SK-N-SH treated with all-trans-retinoic acid at 6 μM for 48 hours (cell line): ENCODE measurements at regions not wholly inside any gene's neighbourhood (a gene's known extent, or its start where the extent isn't known, plus 50 kb on each side); places are given as distances from the start of the nearest gene placed in this dataset.

Source experiments
- ATAC-seq: fragments of 200-7000 bp; cut with Tn5 transposase; 3 replicates; pipeline ENCODE4 v1.9.1; 2020; ENCODE audit warnings: mild to moderate bottlenecking, moderate library complexity
- ARNTL ChIP-seq: fragments of 450-650 bp; formaldehyde crosslinking; IDR thresholded peaks from 2 replicates; pipeline ENCODE4 v1.5.0; 2020; ENCODE audit warnings: low read depth, mild to moderate bottlenecking, moderate library complexity, borderline replicate concordance
- BACH2 ChIP-seq: fragments of 250-450 bp; sonication (Bioruptor Pico); IDR thresholded peaks from 2 replicates; pipeline ENCODE4 v1.9.0; 2021; ENCODE audit warnings: mild to moderate bottlenecking, borderline replicate concordance
- CSDC2 ChIP-seq: fragments of 250-450 bp; sonication (Bioruptor Pico); IDR thresholded peaks from 2 replicates; pipeline ENCODE4 v1.5.0; 2020; ENCODE audit warnings: mild to moderate bottlenecking, moderate library complexity
- ESRRG ChIP-seq: fragments of 250-450 bp; sonication (Bioruptor Pico); IDR thresholded peaks from 2 replicates; pipeline ENCODE4 v1.6.1; 2021; ENCODE audit warnings: mild to moderate bottlenecking
- GLIS3 ChIP-seq: fragments of 250-450 bp; sonication (Bioruptor Pico); IDR thresholded peaks from 2 replicates; pipeline ENCODE4 v1.5.0; 2020; ENCODE audit warnings: mild to moderate bottlenecking, moderate library complexity
- ISL1 ChIP-seq: fragments of 250-450 bp; sonication (Bioruptor Pico); IDR thresholded peaks from 2 replicates; pipeline ENCODE4 v2.1.2; 2022; ENCODE audit warnings: mild to moderate bottlenecking, moderate library complexity
- OSR1 ChIP-seq: fragments of 250-450 bp; sonication (Bioruptor Pico); IDR thresholded peaks from 2 replicates; pipeline ENCODE4 v1.8.0; 2022; ENCODE audit warnings: moderate library complexity, mild to moderate bottlenecking, inconsistent platforms
- PPARA ChIP-seq: fragments of 250-450 bp; sonication (Bioruptor Pico); IDR thresholded peaks from 2 replicates; pipeline ENCODE4 v1.5.0; 2020; ENCODE audit warnings: mild to moderate bottlenecking, borderline replicate concordance
- RARB ChIP-seq: fragments of 250-450 bp; sonication (Bioruptor Pico); IDR thresholded peaks from 2 replicates; pipeline ENCODE4 v1.8.0; 2021; ENCODE audit warnings: mild to moderate bottlenecking, moderate library complexity
- SNAI2 ChIP-seq: fragments of 250-450 bp; sonication (Bioruptor Pico); IDR thresholded peaks from 2 replicates; pipeline ENCODE4 v1.5.0; 2020; ENCODE audit warnings: mild to moderate bottlenecking, moderate library complexity
- TCF4 ChIP-seq: fragments of 250-450 bp; sonication (Bioruptor Pico); IDR thresholded peaks from 2 replicates; pipeline ENCODE4 v1.8.0; 2021; ENCODE audit warnings: mild to moderate bottlenecking, moderate library complexity, borderline replicate concordance
- TOX ChIP-seq: fragments of 250-450 bp; sonication (Bioruptor Pico); IDR thresholded peaks from 2 replicates; pipeline ENCODE4 v1.8.0; 2021; ENCODE audit warnings: mild to moderate bottlenecking, moderate library complexity, borderline replicate concordance
- ZC3H10 ChIP-seq: fragments of 250-450 bp; sonication (Bioruptor Pico); IDR thresholded peaks from 2 replicates; pipeline ENCODE4 v1.5.1; 2021; ENCODE audit warnings: mild to moderate bottlenecking, moderate library complexity
- ZFP3 ChIP-seq: fragments of 250-450 bp; sonication (Bioruptor Pico); IDR thresholded peaks from 2 replicates; pipeline ENCODE4 v1.5.0; 2020; ENCODE audit warnings: mild to moderate bottlenecking, moderate library complexity
- ZFP30 ChIP-seq: fragments of 450-650 bp; formaldehyde crosslinking; IDR thresholded peaks from 2 replicates; pipeline ENCODE4 v1.5.0; 2022; ENCODE audit warnings: mild to moderate bottlenecking, moderate library complexity
- ZNF565 ChIP-seq: fragments of 450-650 bp; formaldehyde crosslinking; conservative IDR thresholded peaks from 2 replicates; pipeline ENCODE4 v1.5.0; 2020; ENCODE audit warnings: low read depth, mild to moderate bottlenecking, moderate library complexity
- ZNF70 ChIP-seq: fragments of 450-650 bp; formaldehyde crosslinking; IDR thresholded peaks from 2 replicates; pipeline ENCODE4 v1.5.0; 2020; ENCODE audit warnings: mild to moderate bottlenecking, moderate library complexity
- ZNF8 ChIP-seq: fragments of 450-650 bp; formaldehyde crosslinking; IDR thresholded peaks from 2 replicates; pipeline ENCODE4 v1.5.0; 2020; ENCODE audit warnings: mild to moderate bottlenecking, moderate library complexity
- TF ChIP-seq, protein P1 (sequence below): fragments of 250-450 bp; sonication (Bioruptor Pico); IDR thresholded peaks from 2 replicates; pipeline ENCODE4 v1.5.1; 2020; ENCODE audit warnings: low read depth, mild to moderate bottlenecking, moderate library complexity
- TF ChIP-seq, protein P2 (sequence below): fragments of 250-450 bp; sonication (Bioruptor Pico); IDR thresholded peaks from 2 replicates; pipeline ENCODE4 v1.8.0; 2020; ENCODE audit warnings: mild to moderate bottlenecking, moderate library complexity, borderline replicate concordance
- TF ChIP-seq, protein P3 (sequence below): fragments of 250-450 bp; sonication (Bioruptor Pico); IDR thresholded peaks from 2 replicates; pipeline ENCODE4 v1.5.1; 2021; ENCODE audit warnings: mild to moderate bottlenecking, moderate library complexity
- TF ChIP-seq, protein P4 (sequence below): fragments of 250-450 bp; sonication (Bioruptor Pico); IDR thresholded peaks from 2 replicates; pipeline ENCODE4 v1.5.0; 2020; ENCODE audit warnings: mild to moderate bottlenecking, moderate library complexity
- TF ChIP-seq, protein P5 (sequence below): fragments of 250-450 bp; sonication (Bioruptor Pico); IDR thresholded peaks from 2 replicates; pipeline ENCODE4 v1.8.0; 2021; ENCODE audit warnings: low read depth, mild to moderate bottlenecking, moderate library complexity, borderline replicate concordance

DNA sequence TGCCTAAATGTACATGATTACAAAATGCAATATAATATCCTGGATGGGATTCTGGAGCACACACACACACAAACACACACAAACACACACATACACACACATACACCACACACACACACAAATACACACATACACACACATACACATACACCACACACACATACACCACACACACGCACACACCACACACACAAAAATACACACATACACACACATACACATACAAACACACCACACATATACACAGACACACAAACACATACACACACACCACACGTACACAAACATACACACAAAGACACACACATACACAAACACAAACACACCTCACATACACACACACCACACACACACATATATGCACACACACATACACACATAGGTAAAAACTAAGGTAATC is 134.6 kb upstream of the SYNDIG1 start:
- no peak for ATAC-seq
- TF ChIP-seq CSDC2 (CRISPR knock-in tag) (no peak), ESRRG (CRISPR knock-in tag) (no peak)
- TF ChIP-seq, protein P1, sequence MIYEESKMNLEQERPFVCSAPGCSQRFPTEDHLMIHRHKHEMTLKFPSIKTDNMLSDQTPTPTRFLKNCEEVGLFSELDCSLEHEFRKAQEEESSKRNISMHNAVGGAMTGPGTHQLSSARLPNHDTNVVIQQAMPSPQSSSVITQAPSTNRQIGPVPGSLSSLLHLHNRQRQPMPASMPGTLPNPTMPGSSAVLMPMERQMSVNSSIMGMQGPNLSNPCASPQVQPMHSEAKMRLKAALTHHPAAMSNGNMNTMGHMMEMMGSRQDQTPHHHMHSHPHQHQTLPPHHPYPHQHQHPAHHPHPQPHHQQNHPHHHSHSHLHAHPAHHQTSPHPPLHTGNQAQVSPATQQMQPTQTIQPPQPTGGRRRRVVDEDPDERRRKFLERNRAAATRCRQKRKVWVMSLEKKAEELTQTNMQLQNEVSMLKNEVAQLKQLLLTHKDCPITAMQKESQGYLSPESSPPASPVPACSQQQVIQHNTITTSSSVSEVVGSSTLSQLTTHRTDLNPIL (CRISPR knock-in tag): no peak

DNA sequence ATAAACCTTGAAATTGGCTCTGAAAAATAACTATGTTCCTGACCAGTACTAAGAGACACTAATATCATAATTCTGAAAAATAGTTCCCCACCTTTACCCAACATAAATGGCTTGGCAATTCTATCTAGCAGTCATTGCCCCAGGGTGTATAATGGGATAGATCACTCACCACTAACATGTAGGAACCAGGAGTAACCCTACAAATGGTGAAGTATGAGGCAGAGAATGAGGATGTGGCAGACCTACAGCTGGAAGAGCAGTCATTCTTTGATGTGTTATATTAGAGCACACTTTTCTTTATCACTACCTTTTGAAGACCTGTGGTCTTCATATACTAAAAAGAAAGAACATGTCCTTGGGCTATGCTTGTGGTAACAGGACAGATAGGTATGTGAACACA is 136.5 kb upstream of the SYNDIG1 start:
- TF ChIP-seq OSR1 (CRISPR knock-in tag) (no peak), ZC3H10 (CRISPR knock-in tag) (no peak), BACH2 (CRISPR knock-in tag) (no peak), PPARA (no peak), ZNF8 (CRISPR knock-in tag) (no peak), ZFP30 (no peak), SNAI2 (CRISPR knock-in tag) (no peak), GLIS3 (CRISPR knock-in tag) (no peak), RARB (CRISPR knock-in tag) (no peak), CSDC2 (CRISPR knock-in tag) (no peak)
- TF ChIP-seq, protein P1 (CRISPR knock-in tag): no peak
- no peak for ATAC-seq

DNA sequence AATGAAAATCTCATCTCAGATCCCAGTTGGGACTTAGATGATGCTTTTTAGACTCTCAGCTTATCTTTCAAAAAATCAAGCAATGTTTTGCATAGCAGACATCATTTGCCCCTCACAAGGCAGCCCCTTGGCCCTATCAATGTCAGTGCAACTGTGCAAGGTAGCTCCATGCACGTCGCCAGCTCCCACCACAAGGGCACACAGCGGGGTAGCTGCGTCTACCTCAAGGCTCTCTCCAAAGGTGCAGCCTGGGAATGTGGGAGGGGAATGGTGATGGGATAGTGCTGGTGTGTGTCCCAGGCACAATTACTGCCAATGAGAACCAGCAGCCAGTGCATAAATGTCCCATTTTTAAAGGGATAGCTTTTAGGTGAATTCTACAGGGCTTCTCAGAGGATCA is 137.5 kb upstream of the SYNDIG1 start:
- ATAC-seq: no peak
- no peak for TF ChIP-seq SNAI2 (CRISPR knock-in tag)
- TF ChIP-seq ISL1 (CRISPR knock-in tag): no peak
- no peak for TF ChIP-seq ZFP30
- TF ChIP-seq ZNF70 (CRISPR knock-in tag): no peak
- TF ChIP-seq PPARA: no peak
- TF ChIP-seq ZNF8 (CRISPR knock-in tag): no peak
- TF ChIP-seq, protein P2, sequence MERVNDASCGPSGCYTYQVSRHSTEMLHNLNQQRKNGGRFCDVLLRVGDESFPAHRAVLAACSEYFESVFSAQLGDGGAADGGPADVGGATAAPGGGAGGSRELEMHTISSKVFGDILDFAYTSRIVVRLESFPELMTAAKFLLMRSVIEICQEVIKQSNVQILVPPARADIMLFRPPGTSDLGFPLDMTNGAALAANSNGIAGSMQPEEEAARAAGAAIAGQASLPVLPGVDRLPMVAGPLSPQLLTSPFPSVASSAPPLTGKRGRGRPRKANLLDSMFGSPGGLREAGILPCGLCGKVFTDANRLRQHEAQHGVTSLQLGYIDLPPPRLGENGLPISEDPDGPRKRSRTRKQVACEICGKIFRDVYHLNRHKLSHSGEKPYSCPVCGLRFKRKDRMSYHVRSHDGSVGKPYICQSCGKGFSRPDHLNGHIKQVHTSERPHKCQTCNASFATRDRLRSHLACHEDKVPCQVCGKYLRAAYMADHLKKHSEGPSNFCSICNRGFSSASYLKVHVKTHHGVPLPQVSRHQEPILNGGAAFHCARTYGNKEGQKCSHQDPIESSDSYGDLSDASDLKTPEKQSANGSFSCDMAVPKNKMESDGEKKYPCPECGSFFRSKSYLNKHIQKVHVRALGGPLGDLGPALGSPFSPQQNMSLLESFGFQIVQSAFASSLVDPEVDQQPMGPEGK: no peak
- no peak for TF ChIP-seq ZNF565
- no peak for TF ChIP-seq GLIS3 (CRISPR knock-in tag)
- TF ChIP-seq OSR1 (CRISPR knock-in tag): no peak
- TF ChIP-seq, protein P3, sequence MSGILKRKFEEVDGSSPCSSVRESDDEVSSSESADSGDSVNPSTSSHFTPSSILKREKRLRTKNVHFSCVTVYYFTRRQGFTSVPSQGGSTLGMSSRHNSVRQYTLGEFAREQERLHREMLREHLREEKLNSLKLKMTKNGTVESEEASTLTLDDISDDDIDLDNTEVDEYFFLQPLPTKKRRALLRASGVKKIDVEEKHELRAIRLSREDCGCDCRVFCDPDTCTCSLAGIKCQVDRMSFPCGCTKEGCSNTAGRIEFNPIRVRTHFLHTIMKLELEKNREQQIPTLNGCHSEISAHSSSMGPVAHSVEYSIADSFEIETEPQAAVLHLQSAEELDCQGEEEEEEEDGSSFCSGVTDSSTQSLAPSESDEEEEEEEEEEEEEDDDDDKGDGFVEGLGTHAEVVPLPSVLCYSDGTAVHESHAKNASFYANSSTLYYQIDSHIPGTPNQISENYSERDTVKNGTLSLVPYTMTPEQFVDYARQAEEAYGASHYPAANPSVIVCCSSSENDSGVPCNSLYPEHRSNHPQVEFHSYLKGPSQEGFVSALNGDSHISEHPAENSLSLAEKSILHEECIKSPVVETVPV (CRISPR knock-in tag): no peak
- no peak for TF ChIP-seq TOX (CRISPR knock-in tag)
- TF ChIP-seq, protein P4, sequence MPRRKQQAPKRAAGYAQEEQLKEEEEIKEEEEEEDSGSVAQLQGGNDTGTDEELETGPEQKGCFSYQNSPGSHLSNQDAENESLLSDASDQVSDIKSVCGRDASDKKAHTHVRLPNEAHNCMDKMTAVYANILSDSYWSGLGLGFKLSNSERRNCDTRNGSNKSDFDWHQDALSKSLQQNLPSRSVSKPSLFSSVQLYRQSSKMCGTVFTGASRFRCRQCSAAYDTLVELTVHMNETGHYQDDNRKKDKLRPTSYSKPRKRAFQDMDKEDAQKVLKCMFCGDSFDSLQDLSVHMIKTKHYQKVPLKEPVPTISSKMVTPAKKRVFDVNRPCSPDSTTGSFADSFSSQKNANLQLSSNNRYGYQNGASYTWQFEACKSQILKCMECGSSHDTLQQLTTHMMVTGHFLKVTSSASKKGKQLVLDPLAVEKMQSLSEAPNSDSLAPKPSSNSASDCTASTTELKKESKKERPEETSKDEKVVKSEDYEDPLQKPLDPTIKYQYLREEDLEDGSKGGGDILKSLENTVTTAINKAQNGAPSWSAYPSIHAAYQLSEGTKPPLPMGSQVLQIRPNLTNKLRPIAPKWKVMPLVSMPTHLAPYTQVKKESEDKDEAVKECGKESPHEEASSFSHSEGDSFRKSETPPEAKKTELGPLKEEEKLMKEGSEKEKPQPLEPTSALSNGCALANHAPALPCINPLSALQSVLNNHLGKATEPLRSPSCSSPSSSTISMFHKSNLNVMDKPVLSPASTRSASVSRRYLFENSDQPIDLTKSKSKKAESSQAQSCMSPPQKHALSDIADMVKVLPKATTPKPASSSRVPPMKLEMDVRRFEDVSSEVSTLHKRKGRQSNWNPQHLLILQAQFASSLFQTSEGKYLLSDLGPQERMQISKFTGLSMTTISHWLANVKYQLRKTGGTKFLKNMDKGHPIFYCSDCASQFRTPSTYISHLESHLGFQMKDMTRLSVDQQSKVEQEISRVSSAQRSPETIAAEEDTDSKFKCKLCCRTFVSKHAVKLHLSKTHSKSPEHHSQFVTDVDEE (CRISPR knock-in tag): no peak
- no peak for TF ChIP-seq TCF4 (CRISPR knock-in tag)
- no peak for TF ChIP-seq BACH2 (CRISPR knock-in tag)
- no peak for TF ChIP-seq ZFP3 (CRISPR knock-in tag)
- TF ChIP-seq ZC3H10 (CRISPR knock-in tag): no peak

DNA sequence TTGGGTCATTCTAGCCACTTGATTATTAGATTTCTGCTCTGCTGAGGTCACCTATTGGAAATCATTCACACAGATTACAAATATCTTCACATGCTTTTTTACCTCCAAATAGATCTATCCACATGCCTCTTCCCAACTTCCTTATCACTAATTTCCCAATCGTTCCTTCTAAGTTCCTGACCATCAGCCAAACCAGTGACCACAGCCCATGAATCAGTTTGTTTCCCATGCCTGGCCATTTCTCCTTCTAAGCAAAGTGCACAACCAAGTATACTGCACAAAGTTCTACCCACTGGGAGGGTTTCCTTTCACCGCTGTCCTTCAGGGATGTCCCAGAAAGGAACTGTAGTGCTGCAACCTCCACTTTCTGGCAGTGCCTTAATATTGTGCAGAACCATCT is 140.5 kb upstream of the SYNDIG1 start:
- no peak for ATAC-seq

More for the DNA sequence above, 140.5 kb upstream of the SYNDIG1 start:
- no peak for TF ChIP-seq TCF4 (CRISPR knock-in tag)
- TF ChIP-seq GLIS3 (CRISPR knock-in tag): no peak
- no peak for TF ChIP-seq ARNTL (CRISPR knock-in tag)
- no peak for TF ChIP-seq RARB (CRISPR knock-in tag)
- no peak for TF ChIP-seq ZFP30
- TF ChIP-seq ZC3H10 (CRISPR knock-in tag): no peak
- TF ChIP-seq SNAI2 (CRISPR knock-in tag): no peak
- TF ChIP-seq CSDC2 (CRISPR knock-in tag): no peak
- TF ChIP-seq BACH2 (CRISPR knock-in tag): no peak
- TF ChIP-seq ESRRG (CRISPR knock-in tag): no peak
- TF ChIP-seq, protein P1 (CRISPR knock-in tag): no peak
- TF ChIP-seq, protein P5, sequence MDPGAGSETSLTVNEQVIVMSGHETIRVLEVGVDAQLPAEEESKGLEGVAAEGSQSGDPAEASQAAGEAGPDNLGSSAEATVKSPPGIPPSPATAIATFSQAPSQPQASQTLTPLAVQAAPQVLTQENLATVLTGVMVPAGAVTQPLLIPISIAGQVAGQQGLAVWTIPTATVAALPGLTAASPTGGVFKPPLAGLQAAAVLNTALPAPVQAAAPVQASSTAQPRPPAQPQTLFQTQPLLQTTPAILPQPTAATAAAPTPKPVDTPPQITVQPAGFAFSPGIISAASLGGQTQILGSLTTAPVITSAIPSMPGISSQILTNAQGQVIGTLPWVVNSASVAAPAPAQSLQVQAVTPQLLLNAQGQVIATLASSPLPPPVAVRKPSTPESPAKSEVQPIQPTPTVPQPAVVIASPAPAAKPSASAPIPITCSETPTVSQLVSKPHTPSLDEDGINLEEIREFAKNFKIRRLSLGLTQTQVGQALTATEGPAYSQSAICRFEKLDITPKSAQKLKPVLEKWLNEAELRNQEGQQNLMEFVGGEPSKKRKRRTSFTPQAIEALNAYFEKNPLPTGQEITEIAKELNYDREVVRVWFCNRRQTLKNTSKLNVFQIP (CRISPR knock-in tag): no peak
- TF ChIP-seq, all 23 proteins: peak for 0
